Activated gamma-delta T cell treated with Interleukin-2 at 50 U/mL for 16 hours (primary cell): ENCODE measurements at regions not wholly inside any gene's neighbourhood (a gene's known extent, or its start where the extent isn't known, plus 50 kb on each side); places are given as distances from the start of the nearest gene placed in this dataset.

Experiments
- DNase-seq: peaks from one replicate; pipeline ENCODE4 v3.0.0-alpha.2; 2020

DNA sequence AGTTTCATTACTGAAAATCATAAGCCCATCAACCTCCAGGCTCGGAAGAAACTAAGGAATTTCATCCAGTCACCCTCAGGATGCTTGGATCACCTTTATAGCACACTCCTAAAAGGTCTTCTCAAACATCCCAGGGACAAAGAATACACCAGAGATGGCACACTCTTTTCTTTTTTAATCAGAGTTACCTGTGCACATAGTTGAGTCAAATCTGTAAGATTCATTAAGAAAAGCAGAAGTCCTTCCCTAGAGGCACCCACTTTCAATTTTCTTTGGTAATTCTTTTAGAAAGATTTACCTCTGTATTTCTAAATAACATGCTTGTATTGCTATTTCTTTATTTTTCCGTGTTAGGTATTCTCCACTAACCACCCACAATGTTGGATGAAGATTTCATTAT lies 50.6 kb upstream of the IL6 start:
- DNase-seq: no peak

DNA sequence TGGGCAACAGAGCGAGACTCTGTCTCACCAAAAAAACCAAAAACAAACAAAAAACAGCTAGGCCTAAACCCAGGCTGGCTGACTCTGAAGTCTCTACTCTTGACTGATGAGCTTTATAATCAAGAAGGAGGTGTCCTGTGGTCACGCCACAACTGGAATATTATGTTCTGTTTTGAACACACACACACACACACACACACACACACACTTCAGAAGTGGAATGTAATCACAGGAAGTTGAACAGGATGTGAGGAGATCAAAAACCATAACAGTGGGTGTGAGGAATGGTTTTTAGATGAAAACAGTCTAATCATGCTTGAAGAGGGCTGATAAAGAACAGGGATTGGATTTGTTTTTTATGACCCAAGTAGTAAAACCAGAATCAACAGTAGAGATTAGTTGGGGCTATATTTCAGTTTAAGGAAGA lies 51.1 kb upstream of the IL6 start:
- no peak for DNase-seq

DNA sequence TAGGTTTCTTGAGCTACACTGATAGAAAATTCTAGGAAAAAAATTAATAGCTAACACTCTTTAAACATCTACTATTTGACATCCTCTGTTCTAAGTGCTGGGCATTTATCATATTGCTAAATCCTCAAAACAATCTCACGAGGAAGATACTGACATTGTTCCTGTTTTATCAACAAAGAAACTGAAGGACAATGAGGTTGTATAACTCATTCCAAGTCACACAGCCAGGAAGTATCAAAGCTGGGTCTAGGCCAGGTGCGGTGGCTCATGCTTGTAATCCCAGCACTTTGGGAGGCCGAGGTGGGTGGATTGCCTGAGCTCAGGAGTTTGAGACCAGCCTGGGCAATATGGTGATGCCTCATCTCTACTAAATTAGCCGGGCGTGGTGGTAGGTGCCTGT lies 51.6 kb upstream of the IL6 start:
- no peak for DNase-seq

DNA sequence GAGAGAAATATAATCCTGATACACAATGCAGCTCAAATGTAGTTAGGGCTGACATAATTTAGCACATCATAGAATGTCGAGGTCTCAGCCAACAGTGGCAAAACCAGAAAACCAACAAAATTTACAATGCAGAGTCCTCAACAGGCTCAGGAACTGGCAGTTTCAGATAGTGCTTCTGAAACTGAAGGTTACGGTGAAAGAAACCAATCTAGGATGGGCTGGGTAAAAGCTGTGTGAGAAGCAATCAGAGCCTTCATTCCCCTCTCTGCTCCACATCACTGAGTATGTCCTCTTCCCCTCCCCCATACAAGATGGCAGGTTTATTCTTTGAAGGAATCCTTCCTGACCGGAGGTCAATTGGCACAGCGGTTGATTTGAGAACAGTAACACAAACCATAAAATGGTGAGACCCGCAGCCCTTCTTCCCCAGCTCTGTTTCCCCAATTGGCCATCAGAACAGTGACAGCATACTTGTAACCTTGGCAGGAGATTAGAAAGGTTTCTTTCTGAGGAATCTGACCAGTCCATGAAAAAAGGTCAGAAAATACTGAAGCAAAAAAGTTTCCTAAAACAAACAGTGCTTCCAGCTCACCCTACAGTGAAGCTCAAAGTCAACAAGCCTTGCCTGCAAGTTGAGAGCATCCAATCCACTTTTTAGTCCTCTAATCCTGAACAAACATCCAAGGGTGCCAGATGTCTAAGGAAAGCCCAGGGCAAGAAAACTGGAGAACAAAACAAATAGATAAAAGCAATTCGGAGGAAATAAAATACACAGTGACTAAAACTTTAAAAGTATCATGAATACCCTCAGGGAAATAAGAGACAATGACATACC lies 53.9 kb upstream of the IL6 start:
- DNase-seq: no peak

DNA sequence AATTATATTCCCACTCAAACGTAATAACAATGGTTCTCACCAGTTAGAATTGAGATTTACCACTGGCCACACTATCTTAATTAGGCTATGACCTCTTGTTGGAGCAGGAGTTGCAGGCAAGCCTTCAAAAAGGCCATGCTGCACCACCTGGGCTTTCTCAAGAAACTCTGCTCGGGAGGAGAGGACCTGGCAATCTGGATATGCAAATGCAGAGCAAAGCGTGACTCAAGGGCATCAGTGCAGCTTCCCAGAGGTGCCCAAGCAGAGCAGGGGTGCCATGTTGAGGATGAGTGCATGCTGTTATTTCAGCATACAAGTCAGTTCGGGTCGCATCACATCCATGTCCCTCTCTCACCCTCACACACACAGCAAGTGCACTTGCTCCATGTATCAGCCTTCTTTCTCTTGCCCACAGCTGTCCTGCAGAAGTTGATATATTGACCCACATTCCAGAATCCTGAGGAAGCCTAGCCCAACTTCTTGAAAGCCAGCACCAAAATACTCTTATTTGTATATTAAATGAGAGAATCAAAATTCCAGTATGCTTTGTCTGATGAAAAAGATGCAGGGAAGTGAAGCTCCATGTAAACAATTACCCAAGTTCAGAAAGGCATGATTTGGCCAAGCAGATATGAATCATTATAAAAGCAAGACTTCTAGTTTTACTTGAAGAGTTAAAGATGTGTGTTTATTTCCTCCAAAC lies 55.7 kb upstream of the IL6 start:
- no peak for DNase-seq

DNA sequence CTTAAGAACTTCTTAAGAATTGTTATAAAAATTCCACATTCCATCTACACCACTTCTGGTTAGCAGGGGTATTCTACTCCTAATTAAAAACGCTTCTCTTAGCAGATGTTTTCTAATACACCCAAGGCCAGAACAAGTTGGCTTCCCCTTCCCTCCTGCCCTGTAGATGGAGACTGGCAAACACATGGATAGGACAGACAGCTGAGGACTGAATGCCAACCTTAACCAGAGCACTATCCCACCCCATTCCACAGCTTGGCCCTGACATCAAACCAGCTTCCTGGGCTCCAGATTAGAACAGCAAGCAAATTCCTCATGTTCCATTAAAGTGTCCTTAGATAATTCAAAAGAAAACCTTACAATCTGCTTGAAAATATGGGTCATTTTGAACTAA lies 56.6 kb upstream of the IL6 start:
- DNase-seq: no peak

DNA sequence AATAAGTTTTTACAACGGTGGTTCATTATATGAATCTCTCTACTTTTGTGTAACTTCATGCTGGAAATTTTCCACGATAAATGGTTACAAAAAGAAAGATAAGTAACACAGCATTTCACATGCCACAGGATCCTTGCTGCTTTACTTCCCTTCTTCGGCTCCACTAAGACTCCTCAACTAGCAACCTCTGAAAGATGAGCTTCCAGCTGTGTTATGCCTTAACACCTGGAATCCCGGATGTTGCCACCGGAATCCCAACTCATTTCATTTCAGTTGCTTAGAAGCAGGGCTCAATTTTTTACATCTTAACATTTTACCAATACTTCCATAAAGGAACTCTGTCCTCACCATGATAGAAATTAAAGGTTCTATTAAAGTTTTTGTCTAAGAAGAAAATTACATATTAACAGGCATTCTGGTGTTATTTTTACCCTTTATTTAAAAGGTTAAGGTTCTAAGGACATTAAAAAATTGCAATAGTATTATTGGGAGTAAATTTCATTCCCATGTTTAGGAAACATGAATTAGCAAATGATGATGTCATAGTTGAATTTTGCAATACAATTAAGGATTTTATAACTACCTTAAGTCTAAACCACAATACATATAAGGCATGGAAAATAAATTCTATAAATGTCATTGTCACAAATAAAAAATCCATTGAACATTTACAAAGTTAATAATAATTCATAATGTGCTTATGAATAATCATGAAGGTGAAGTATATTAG lies 57.1 kb upstream of the IL6 start:
- DNase-seq: no peak

DNA sequence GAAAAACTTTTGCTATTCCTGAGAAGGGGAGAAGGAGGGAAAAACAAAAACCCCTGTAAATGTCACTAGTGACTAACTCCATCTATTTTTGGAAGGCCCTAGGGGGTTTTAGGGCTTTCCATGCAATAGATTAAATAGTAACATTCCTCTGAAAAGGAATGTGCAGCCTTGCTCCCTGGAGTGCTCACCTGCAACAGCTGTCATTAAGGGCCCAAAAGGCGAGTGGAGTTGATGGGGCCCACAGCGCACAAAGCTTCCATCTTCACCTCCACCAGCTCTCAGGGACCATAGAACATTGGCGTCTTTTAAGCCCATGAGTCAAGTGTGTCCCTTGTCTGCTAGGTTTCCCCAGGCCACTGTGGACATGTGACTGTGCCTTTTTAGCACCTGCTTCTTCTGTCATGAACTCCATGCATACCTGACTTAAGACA lies 58.0 kb upstream of the IL6 start:
- no peak for DNase-seq

DNA sequence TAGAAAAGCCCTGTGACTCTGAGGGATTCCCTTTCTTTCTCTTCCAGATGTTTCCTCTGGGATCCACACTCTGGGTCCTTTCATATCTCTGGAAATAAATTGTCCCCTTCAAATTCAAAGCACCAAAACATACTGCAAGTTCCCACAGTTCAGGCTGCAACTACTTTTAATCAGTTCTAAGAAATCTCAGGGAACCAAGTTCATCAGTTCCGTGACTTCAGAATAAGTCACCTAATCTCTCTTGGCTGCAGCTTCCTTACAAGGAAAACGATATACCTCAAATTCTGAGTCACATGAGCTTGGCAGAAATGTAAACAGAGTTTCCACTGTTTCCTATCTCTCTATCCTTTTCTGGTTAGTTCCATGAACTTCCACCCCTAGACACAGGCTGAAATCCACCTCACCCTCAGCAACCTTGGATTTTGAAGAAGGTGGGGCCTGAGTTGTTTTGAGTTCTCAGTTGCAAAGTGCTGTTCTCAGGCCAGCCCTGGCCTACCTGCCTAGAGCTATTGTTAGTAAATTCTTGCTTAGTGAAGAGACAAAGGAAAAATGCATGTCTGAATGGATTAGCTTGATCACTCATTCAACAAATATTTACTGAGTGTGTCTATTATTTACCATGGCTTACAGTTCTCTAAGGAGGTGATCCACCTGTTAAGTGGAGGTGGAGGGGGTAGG lies 59.3 kb upstream of the IL6 start:
- no peak for DNase-seq

DNA sequence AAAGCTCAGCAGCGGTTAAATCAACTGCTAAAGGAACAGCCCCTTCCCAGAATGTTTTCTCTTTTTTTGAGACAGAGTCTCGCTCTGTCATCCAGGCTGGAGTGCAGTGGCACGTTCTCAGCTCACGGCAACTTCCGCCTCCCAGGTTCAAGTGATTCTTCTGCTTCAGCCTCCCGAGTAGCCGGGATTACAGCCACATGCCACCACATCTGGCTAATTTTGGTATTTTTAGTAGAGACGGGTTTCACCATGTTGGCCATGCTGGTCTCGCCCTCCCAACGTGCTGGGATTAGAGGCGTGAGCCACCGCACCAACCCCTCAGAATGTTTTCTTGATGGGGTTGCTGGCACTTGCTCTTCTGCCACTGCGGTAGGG lies 59.8 kb upstream of the IL6 start:
- no peak for DNase-seq

DNA sequence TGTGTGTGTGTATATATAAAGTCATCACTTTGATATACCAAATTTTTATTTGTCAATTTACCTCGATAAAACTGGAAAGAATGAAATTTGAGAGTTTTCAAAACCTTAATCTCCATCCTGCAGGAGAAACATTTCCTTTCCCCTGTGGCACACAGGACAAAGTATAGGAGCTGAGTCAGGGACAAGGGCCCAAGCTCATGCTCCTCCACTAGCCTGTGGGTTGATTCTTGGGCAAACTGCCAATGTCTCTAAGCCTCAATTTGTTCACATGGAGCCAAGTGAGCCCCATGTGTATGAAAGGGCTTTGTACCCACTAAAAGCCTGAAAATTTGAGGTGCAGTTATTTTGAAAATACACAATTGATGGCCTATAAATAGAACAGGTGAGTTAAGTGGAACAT lies 60.3 kb upstream of the IL6 start:
- DNase-seq: no peak

DNA sequence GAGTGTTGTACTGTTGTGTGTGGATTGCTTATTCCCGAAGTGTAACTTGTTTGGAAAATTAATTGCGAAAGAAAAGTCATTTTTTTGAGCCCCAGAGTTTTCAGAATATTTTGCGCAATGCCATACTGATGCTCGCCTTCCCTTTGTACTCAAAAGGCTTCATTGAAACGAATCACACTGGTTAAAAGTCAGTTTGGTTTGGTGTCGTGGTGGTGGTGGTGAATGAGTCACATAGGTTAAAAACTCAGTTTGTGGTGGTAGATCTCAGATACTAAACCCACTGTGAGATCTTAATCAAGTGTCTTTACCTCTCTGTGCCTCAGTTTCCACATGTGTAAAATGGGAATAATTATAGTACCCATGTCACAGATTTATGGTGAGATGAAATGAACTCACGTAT lies 61.1 kb upstream of the IL6 start:
- DNase-seq: no peak

DNA sequence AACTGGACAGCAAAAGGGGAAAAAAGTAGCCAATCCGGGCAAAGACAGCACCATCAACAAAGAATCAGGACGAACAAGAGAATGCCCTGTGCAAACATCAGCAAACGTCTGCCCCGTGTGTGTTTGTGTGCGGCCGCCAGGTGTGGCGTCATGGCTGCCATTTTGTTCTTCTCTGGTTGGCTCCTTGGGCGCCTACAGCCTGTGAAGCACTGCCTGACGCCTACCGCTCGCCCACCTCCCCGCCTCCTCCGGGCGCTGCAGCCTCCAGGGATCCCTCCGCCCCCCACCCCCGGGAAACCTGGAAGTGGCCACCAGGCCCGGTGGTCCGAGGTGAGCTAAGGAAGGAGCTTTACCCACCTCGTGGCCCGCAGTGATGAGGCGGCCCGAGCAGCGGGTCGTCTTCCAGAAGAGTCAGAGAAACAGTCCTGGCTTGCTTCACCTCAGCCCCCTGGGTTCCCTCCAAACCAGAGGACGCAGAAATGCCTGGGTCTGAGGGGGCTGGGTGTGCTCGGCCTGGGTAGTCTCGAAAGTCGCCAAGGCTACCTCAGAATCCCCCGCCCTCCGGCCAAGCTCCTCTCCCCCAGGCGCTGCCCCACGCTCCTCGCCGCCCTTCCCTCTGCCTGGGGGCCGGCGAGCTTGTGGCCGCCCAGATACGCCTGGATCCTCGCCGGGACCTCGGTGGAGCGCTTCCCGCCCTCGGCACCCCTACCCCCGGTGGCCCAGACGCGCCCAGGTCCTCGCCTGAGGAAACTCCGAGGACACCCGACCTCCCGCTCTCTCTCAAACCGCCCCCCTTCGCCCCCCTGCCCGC lies 61.8 kb upstream of the IL6 start:
- no peak for DNase-seq

DNA sequence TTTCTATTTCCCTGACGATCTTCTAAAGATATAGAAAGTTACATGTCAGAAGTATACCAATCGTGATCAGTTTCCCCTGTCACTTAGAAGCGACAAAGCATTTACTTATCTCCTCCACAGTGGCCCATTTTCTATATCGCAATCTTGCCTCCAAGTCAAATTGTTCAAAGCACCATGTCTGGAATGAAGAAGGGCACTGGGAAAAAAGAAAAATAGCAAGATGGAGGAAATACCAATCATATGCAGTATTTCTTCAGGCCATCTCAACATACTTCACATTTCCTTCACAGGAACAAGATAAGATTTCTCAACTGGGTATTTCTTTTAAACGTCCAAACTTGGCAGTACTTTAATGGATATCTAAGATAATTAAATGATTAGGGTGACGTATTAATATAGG lies 63.3 kb upstream of the IL6 start:
- no peak for DNase-seq

DNA sequence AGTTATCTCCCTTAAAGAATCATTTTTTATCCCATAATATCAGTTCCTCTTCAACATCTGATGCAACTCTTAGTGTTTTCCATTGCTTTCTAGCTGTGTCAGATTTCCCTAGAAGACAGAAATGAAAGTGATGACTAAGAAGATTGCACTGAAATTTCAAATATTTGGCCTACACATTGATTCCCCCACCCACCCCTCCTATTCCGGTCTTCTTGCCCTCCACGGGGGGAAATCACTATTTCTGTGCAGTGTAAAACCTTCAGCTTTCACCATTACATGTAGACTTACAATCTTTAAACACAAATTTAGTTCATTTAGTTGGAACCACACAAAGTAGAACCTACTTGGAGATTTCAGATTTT lies 63.7 kb upstream of the IL6 start:
- DNase-seq: no peak

DNA sequence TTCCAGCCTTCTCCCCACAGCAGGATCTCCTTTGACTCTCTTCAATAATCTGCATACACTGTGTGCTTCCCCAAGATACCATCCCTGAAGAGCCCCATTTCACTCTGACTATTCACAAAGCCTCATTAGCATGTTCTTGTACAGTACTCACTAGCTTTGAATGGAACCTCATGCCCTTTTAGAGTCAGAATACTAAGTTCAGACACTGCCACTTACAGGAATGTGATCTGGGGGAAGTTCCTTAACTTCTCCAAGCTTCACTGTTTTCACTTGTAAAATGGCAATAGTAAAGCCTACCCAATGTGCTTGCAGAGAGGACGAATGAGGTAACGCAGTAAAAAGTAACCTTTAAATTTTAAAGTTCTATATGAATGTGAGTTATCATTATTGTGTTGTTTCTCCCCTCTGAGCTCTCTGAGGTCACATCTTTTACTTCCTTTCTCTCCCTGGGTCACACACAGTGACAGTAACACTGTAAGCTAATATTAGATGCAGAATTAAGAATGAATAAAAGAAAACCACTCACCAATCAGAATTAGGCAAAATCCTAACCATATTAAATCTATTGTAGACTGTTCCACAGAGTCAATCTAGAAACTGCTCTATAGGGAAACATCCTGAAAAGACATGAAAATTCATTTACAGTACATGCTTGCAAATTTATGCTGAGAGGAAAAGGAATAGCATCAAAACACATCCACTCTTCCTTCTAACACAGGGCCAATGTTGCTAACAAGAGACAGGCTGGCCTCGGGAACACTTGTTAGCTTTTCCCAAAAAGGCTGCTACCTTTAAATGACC lies 64.2 kb upstream of the IL6 start:
- DNase-seq: no peak

DNA sequence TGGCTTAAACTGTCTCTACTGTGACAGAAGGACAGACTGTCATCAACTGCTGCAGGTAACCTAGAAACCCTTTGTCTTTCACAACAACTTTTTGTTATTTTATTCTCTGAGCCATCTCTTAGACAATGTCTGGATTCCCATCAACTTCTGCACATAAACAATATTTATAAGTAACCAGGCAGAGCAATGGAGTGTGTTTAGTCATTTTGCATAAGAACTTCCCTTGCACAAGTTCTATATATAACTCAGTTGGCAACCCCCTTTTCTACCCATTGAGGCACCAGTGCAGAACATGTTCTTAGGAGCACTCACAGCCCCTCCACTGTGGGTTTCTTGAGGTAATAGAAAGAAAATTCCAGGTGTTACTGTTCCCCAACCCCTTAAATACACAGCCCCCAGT lies 65.0 kb upstream of the IL6 start:
- DNase-seq: no peak

DNA sequence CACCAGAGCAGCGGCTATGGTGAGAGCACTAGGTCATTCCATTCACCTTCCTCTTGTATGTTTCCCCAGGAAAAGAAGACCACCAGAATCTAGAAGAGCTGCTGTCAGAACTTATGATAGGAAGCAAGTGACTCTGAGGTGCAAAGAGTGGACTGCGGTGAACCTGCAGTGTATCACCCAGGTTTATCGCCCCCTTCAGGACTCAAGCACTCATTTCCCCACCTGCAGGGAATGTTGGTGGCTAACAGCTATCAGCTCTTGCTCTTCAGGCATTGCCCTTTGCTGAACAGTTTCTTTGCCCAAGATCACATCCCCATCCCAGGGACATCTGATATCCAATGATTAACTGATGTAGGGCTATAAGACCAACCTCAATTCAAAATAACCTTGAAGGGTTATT lies 66.3 kb upstream of the IL6 start:
- no peak for DNase-seq

DNA sequence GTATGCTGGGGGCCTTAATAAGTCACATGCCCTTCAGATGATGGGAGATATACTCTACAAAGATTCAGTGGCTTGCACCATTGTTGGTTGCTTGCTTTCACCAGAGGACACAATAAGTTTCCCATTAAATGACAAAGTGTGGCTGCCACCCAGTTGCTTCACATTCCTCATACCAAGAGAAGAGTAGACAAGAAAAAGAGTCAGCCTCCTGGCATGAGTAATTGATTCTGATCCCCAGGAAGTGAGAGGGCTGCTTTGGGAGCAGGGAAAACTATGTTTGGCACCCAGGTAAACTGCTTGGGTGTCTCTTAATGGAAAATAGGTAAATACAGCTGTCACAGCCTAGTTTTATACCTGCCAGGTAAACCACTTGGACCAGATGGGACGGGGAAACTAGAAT lies 66.7 kb upstream of the IL6 start:
- no peak for DNase-seq

DNA sequence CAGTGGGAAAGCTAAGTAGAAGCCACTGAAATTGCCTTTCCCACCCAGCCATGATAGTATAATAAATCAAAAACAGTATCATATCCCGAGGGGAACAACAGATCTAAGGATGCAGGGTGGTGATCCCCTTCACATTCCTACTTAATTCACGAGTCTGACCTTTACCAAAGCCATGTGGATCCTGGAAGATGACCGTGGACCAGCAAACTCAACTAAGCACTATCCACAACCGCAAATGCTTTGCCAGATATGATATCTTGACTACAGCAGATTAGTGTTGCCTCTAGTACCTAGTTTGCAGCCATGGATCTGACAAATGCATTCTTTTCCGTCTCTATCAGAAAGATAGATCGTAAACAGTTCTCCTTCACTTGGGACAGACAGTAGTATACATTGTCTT lies 67.3 kb upstream of the IL6 start:
- no peak for DNase-seq

DNA sequence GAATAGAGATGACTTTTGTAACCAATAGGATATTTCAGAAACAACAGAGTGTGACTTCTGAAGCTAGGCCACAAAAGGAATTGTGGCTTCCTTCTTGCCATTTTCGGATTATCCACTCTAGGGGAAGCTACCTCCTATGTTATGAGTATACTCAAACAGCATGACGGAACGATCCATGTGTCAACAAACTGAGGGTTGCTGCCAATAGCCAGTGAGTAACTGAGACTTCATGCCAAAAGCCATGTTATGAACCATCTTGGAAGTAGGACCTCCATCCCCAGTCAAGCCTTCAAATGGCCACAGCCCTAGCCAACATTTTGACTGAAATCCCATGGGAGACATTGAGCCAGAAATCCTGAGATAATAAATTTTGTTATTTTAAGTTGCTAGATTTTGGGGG lies 69.0 kb upstream of the IL6 start:
- no peak for DNase-seq

DNA sequence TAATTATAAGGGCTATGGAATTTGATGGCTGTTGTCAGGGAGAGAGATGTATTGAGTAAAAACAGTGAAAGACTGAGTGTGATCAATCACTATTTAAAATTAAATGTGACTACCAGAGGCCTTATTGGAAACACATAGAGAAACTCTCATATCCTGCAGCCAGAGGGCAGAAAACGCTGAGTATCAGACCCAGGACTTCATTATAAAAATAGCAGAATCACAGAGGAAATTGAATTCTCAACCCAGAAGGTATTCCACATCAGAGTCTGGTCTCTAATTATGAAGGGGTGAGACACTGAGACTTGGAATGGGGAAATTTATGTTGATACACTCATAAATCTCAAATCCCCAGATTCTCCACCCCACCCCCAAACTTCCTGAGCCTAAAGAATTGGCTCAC lies 69.5 kb upstream of the IL6 start:
- DNase-seq: no peak
